Lower leg skin (tissue), 3 donors: ENCODE measurements at regions not wholly inside any gene's neighbourhood (a gene's known extent, or its start where the extent isn't known, plus 50 kb on each side); places are given as distances from the start of the nearest gene placed in this dataset.
"Not testable (repeated sequence)": the region's sequence is repeated elsewhere in the genome, so short reads cannot be mapped to it uniquely, and the experiment has no call there.

Source experiments
- POLR2A ChIP-seq, 2 donors: fragments of 450-650 bp; IDR thresholded peaks; one replicate each; pipeline ENCODE4 v1.6.1; 2016 to 2017; ENCODE audit warnings: antibody characterized with exemption in 2 of 2, mild to moderate bottlenecking in 1 of 2, moderate library complexity in 1 of 2
- TF ChIP-seq, protein P1 (sequence below), 3 donors: fragments of 450-650 bp; IDR thresholded peaks; one replicate each; pipeline ENCODE4 v1.5.1; 2016; ENCODE audit warnings: antibody characterized with exemption in 3 of 3, mild to moderate bottlenecking in 3 of 3, moderate library complexity in 2 of 3

DNA sequence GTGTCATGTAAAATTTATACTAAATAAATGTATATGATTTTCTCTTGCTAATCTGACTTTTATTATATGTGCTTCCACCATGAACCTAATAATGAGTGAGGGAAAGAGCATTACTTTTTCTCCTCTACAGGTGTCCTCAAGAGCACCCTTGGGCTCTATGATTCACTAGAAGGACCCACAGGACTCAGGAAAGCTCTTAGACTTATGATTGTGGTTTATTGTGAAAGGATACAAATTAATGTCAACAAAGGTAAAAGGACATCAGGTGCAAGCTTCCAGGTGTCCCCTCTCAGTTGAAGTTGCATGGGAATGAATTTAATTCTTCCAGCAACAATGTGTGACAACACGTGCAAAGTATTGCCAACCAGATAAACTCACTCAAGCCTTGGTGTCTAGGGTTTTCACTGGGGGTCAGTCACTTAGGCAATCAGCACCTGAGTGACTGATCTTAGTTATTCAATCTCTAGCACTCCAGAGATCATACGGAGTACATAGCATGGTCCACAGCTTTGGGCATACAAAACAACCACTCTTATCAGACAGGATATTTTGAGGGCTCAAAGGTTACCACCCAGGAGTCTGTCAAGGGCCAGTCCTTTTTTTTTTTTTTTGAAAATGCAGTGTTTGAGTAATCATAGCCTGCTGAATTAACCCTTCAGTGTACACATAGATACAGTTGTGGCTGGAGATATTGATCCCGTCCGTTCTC, 1518.1 kb downstream of the KHDRBS2 start:
- TF ChIP-seq, protein P1, sequence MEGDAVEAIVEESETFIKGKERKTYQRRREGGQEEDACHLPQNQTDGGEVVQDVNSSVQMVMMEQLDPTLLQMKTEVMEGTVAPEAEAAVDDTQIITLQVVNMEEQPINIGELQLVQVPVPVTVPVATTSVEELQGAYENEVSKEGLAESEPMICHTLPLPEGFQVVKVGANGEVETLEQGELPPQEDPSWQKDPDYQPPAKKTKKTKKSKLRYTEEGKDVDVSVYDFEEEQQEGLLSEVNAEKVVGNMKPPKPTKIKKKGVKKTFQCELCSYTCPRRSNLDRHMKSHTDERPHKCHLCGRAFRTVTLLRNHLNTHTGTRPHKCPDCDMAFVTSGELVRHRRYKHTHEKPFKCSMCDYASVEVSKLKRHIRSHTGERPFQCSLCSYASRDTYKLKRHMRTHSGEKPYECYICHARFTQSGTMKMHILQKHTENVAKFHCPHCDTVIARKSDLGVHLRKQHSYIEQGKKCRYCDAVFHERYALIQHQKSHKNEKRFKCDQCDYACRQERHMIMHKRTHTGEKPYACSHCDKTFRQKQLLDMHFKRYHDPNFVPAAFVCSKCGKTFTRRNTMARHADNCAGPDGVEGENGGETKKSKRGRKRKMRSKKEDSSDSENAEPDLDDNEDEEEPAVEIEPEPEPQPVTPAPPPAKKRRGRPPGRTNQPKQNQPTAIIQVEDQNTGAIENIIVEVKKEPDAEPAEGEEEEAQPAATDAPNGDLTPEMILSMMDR (IDR thresholded peaks at IDR 0.05), result not testable (repeated sequence)
- TF ChIP-seq POLR2A (IDR thresholded peaks at IDR 0.05), result not testable (repeated sequence)
